Activated CD4-positive, alpha-beta memory T cell treated with anti-CD3 and anti-CD28 coated beads for 36 hours (primary cell): ENCODE measurements at regions not wholly inside any gene's neighbourhood (a gene's known extent, or its start where the extent isn't known, plus 50 kb on each side); places are given as distances from the start of the nearest gene placed in this dataset.

Experiments used
- CTCF ChIA-PET: fragments of 350-600 bp; sonication (Branson Sonifier 250); formaldehyde crosslinking; loops from one replicate; lab custom pipeline; 2021; ENCODE audit warnings: antibody characterized with exemption, inconsistent platforms; lab: Charles Lee
- POLR2A ChIA-PET: fragments of 350-600 bp; sonication (Branson Sonifier 250); formaldehyde crosslinking; loops from one replicate; lab custom pipeline; 2021; ENCODE audit warnings: antibody characterized with exemption; lab: Charles Lee
- DNase-seq: peaks from one replicate; pipeline ENCODE4 v3.0.0-alpha.2; 2020
- H3K27ac Mint-ChIP-seq: one replicate; pipeline ENCODE4 v1.8.0; 2021; ENCODE audit warnings: mixed read lengths
- H3K27me3 Mint-ChIP-seq: one replicate; pipeline ENCODE4 v1.8.0; 2021; ENCODE audit warnings: mixed read lengths
- H3K36me3 Mint-ChIP-seq: one replicate; pipeline ENCODE4 v1.8.0; 2021; ENCODE audit warnings: mixed read lengths
- H3K4me1 Mint-ChIP-seq: one replicate; pipeline ENCODE4 v1.8.0; 2021; ENCODE audit warnings: low read depth, mixed read lengths
- H3K4me3 Mint-ChIP-seq: one replicate; pipeline ENCODE4 v1.8.0; 2021; ENCODE audit warnings: mild to moderate bottlenecking, mixed read lengths
- H3K9me3 Mint-ChIP-seq: one replicate; pipeline ENCODE4 v1.8.0; 2021; ENCODE audit warnings: mixed read lengths
- intact Hi-C: fragments of 100-400 bp; cut with micrococcal nuclease; formaldehyde crosslinking; loops from one replicate; pipeline ENCODE4 v1.15.1; 2023

DNA sequence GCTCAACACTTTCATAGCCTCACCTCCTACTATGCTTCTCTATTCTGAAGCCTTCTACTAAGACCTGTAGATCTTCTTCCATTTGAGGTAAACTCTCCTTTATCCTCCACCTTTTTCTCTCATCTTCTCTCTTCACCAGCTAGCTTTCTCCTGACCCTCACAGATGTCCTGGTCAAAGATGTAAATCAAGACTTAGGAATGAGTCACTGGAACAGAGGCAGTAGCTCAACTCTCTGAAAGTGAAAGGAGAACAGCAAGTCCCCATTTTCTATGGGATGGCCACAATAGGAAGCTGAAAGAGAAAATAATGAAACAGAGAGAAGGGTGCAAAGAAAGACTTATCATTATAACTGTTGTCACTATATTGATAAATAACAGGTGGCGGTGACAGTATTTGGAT is 86.1 kb upstream of the DOCK9 start:
- Mint-ChIP-seq H3K9me3 (no peaks in the 10 kb centered on the region), H3K36me3 (peaks cover 4% of the 10 kb centered on the region), H3K27ac (no peak overlapping the region), H3K4me1 (peaks cover 65% of the 10 kb centered on the region), H3K27me3 (no peaks in the 10 kb centered on the region), H3K4me3 (no peak overlapping the region)
- no peak for DNase-seq
- ChIA-PET CTCF (interaction anchor here (0.7 to 1.6 kb wide), 6 partner anchors 10 to 220 kb away, joined by 3 to 5 read pairs (median 3); no protein-coding TSS in a partner anchor), POLR2A (interaction anchor here (0.8 to 1.0 kb wide), 3 partner anchors 10 to 136 kb away, joined by 3 read pairs; no protein-coding TSS in a partner anchor)
- intact Hi-C loops, result loop anchor here (1.0 kb wide), 1 partner anchor 9 kb away; no protein-coding TSS in a partner anchor

DNA sequence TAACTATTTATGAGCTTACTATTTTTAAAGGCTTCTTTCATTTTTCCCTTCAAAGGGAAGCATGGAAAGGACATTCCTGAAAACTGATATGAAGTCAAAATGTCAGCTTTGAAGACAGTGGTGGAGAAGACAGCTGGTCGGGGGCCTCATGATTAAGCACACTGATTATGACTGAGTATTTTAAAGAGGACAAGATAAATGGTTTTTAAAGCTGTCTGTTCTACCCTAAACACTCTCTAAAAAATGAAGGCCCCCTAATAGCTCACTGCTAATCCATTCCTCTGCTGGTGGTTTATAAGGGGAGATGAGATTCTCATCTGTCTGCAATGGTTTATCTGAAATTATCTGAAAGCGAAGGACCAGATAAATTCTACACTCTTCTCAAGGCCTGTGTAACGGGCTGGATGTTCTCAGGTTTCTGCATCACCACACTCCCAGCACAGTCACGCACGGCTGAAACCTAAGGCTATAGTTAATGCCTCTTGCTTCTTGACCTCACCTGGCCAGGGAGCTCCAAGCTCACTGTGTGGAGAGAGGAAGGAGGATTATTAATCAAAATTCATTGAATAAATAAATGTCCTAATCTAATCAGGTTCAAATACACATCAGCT is 86.9 kb upstream of the DOCK9 start:
- H3K4me1 Mint-ChIP-seq, result peaks cover 61% of the 10 kb centered on the region

DNA sequence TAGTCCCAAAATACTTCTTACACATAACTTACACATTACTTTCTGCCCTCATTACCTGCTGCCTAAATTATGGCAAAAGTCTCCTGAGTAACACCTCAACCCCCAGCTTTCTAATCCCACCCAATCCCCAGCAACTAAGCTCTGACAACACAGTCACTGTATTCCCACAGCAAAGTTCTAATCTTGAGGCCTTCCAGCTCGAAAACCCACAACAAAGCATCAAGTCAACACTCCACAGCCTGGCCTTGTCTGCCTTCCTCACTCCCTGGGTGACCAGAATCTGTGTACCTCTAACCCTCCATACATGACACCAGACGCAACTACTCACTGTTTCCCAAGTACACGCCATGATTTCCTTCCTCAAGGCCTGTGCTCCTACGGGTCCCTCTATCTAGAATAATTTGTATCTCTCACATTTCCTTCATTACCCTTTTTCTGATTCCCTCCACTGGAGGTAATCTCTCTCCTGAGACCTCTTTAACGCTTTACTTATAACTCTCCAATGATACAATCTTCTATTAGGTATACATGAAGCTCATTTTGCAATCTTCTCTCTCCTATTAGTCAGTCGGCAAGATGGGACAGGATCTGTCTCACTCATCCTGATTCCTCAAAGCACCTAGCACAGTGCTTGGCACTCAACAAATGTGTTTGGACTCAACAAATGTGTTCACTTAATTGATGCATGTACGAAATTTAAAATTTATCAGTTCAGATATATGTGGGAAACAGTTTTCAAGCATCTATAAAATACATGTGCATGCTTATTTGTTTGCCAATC is 87.6 kb upstream of the DOCK9 start:
- Mint-ChIP-seq H3K9me3 (no peaks in the 10 kb centered on the region), H3K4me3 (no peak overlapping the region), H3K27ac (peak overlapping the region; percentile 11), H3K27me3 (no peaks in the 10 kb centered on the region), H3K36me3 (peaks cover 6% of the 10 kb centered on the region), H3K4me1 (peaks cover 60% of the 10 kb centered on the region)
- ChIA-PET POLR2A (interaction anchor here (1.0 kb wide), 1 partner anchor 11 kb away, joined by 3 read pairs; no protein-coding TSS in a partner anchor), CTCF (interaction anchor here (0.8 to 1.6 kb wide), 7 partner anchors 8 to 201 kb away, joined by 3 to 5 read pairs (median 4); no protein-coding TSS in a partner anchor)
- intact Hi-C loops, result no loop called here
- DNase-seq, result no peak

More for the DNA sequence above, 86.9 kb upstream of the DOCK9 start:
- Mint-ChIP-seq H3K4me3 (no peak overlapping the region), H3K27me3 (no peaks in the 10 kb centered on the region), H3K9me3 (no peaks in the 10 kb centered on the region), H3K36me3 (peaks cover 4% of the 10 kb centered on the region), H3K27ac (no peak overlapping the region)
- no peak for DNase-seq
- ChIA-PET CTCF (interaction anchor here (0.7 to 1.6 kb wide), 9 partner anchors 9 to 221 kb away, joined by 3 to 5 read pairs (median 4); no protein-coding TSS in a partner anchor), POLR2A (interaction anchor here (0.8 to 1.0 kb wide), 3 partner anchors 9 to 135 kb away, joined by 3 read pairs; no protein-coding TSS in a partner anchor)
- intact Hi-C loops, result loop anchor here (1.0 kb wide), 1 partner anchor 9 kb away; no protein-coding TSS in a partner anchor

DNA sequence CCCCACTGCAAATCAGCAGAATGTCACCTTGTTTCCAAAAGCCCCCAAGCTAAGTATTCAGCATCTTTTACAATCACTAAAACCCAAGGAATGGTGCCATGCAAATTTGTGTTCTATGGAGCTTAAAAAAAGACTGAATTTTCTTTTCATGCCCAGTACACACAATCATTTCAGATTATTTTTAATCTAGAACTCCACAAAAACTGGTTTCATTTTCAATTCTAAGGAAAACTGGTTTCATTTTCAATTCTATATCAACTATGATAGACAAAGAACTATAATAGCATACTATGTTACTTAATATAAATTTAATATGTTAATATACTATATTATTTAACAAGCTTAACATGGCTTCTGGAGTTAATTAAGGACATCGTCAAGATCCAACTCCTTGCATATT is 88.4 kb upstream of the DOCK9 start:
- CTCF ChIA-PET, result interaction anchor here (0.8 to 1.5 kb wide), 4 partner anchors 13 to 197 kb away, joined by 3 to 4 read pairs (median 4); no protein-coding TSS in a partner anchor
- Mint-ChIP-seq H3K27me3 (no peaks in the 10 kb centered on the region), H3K4me1 (peaks cover 58% of the 10 kb centered on the region), H3K4me3 (no peak overlapping the region), H3K9me3 (no peaks in the 10 kb centered on the region), H3K36me3 (peaks cover 6% of the 10 kb centered on the region), H3K27ac (peak overlapping the region; percentile 11)
- intact Hi-C loops, result no loop called here
- no peak for DNase-seq
- POLR2A ChIA-PET, result interaction anchor here (1.0 kb wide), 1 partner anchor 12 kb away, joined by 3 read pairs; no protein-coding TSS in a partner anchor

DNA sequence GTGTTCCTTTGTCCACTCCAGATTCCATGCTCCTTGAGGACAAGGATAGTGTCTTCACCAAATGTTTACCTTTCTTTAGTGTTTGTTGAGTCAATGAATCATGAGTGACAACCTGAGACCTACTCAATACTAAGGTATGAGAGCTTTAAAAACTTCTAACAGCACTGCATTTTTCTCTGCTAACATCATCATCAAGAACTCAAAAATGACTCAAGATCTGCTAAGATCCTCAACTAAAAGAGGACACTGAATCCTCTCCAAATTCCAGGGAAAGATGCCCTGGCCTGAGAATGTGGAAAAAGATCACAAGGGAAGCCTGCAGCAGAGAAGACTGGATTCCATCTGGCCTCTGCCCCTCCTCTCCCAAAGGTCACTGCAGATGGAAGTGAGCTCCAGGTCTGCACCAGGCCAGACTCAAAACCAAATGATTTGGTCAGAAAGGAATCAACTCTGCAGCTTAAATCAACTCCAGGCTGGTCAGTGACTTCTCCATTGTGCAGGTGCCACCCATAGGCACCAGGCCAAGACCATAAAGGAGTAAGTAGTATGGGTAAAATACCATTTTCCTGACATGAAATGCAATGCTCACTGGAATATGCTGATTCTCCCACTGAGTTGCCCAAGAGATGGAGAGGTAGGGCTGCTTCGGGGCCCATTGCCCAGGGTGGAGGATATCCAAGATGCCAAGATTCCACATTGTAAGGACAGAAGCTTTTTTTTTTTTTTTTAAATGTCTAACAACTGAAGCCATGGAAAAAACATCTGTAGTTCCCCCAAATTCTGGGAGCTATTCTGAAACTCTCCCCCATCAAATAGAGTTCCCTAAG is 89.5 kb upstream of the DOCK9 start:
- Mint-ChIP-seq H3K4me3 (no peak overlapping the region), H3K27ac (peak overlapping the region; percentile 7), H3K36me3 (peaks cover 15% of the 10 kb centered on the region), H3K27me3 (no peaks in the 10 kb centered on the region), H3K9me3 (no peaks in the 10 kb centered on the region), H3K4me1 (peaks cover 59% of the 10 kb centered on the region)
- DNase-seq, result no peak
- intact Hi-C loops, result no loop called here
- CTCF ChIA-PET, result no interaction called here
- POLR2A ChIA-PET, result no interaction called here

DNA sequence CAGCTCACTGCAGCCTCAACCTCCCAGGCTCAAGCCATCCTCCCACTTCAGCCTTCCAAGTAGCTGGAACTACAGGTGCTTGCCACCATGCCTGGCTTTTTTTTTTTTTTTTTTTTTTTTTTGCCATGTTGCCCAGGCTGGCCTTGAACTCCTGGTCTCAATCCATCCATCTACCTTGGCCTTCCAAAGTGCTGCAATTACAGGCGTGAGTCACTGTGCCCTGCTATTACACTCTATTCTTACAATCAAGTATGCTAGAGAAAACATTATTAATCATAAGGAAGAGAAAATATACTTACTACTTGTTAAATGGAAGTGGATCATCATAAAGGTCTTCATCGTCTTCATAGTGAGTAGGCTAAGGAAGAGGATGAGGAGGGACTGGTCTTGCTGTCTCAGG is 93.3 kb upstream of the DOCK9 start:
- peaks cover 35% of the 10 kb centered on the region for H3K36me3 Mint-ChIP-seq
- intact Hi-C loops, result no loop called here
- no peak for DNase-seq
- ChIA-PET POLR2A (no interaction called here), CTCF (no interaction called here)
- peaks cover 61% of the 10 kb centered on the region for H3K4me1 Mint-ChIP-seq
- no peaks in the 10 kb centered on the region for H3K27me3 Mint-ChIP-seq
- H3K9me3 Mint-ChIP-seq, result peaks cover 13% of the 10 kb centered on the region
- H3K27ac Mint-ChIP-seq, result no peak overlapping the region
- no peak overlapping the region for H3K4me3 Mint-ChIP-seq

DNA sequence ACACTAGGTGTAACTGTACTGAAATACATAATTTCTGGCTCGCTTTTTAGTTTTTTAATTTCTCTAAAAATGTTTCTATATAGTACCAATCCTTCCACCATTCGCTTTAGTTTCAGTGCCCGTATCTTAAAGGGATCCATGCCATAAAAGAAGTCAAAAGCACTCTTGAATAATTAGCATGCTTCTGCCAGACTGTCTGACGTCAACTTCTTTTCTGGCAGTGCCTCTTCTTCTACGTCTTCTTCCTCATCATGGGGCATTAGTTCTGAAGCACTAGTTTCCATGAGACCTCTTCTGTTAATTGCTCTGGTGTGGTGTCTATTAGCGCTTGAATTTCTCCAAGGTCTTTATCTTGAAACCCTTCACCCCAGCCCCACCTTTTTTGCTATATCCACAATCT is 93.8 kb upstream of the DOCK9 start:
- Mint-ChIP-seq H3K36me3 (peaks cover 35% of the 10 kb centered on the region), H3K4me3 (no peak overlapping the region), H3K27ac (no peak overlapping the region), H3K9me3 (peaks cover 13% of the 10 kb centered on the region), H3K27me3 (no peaks in the 10 kb centered on the region), H3K4me1 (peaks cover 62% of the 10 kb centered on the region)
- intact Hi-C loops, result no loop called here
- no peak for DNase-seq
- POLR2A ChIA-PET, result no interaction called here
- CTCF ChIA-PET, result no interaction called here

DNA sequence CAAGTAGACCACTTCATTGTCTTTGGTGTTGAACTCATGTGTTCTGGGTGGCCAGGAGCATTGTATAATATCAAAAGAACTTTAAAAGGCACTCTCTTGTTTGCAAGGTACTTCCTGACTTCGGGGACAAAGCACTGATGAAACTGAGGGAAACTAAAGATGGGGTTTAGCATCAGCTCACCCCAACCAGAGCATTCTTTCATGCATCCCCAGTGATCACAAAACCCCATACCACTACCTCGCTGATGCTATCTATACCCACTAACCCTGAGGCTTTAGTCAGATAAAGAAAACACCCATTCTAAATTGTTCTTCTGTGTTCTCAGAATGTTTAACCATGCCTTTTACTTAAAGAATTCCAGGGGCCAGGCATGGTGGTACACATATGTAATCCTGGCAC is 94.5 kb upstream of the DOCK9 start:
- intact Hi-C loops, result no loop called here
- Mint-ChIP-seq H3K27me3 (no peaks in the 10 kb centered on the region), H3K36me3 (peaks cover 37% of the 10 kb centered on the region), H3K4me3 (no peak overlapping the region), H3K27ac (no peak overlapping the region), H3K4me1 (peaks cover 62% of the 10 kb centered on the region), H3K9me3 (peaks cover 14% of the 10 kb centered on the region)
- DNase-seq, result no peak
- ChIA-PET CTCF (no interaction called here), POLR2A (no interaction called here)

DNA sequence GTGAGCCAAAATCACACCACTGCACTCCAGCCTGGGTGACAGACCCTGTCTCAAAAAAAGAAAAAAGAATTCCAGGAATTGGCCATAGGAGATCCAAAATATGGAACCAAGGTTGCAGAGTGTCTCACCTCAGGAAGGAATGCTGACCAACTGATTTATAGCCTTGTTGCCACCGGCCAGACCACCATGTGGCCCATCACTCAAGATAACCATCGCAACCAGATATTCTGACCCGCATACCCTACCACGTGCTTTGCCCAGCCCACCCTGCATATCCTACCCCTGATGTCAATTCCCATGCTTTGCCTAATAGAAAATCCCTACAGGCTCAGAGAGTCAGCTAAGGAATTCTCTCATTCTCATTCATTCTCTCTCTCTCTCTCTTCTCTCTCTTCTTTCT is 95.1 kb upstream of the DOCK9 start:
- H3K4me1 Mint-ChIP-seq, result peaks cover 63% of the 10 kb centered on the region
- H3K36me3 Mint-ChIP-seq, result peaks cover 40% of the 10 kb centered on the region
- H3K27ac Mint-ChIP-seq, result no peak overlapping the region
- ChIA-PET CTCF (interaction anchor here (0.9 kb wide), 1 partner anchor 8 kb away, joined by 4 read pairs; no protein-coding TSS in a partner anchor), POLR2A (interaction anchor here (1.1 kb wide), 1 partner anchor 9 kb away, joined by 3 read pairs; no protein-coding TSS in a partner anchor)
- no peak for DNase-seq
- intact Hi-C loops, result no loop called here
- H3K9me3 Mint-ChIP-seq, result peaks cover 15% of the 10 kb centered on the region
- no peaks in the 10 kb centered on the region for H3K27me3 Mint-ChIP-seq
- no peak overlapping the region for H3K4me3 Mint-ChIP-seq

DNA sequence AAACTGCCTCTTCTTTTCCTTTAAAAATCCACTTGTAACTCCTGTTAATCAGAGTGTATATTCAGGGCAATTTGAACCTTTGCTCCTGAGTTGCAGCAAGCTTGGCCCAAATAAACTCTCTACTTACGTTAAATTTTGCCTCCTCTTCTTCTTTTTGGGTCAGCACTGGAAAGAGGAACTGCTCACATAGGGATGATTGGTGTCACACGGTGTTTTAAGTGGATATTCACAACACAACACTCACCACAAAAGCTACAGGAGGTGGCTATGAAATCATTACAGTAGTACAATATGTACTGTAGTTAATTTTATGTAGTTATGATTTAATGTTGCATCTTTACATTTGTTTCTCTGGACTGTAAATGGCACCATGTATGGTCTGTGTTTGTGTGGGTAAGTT is 96.8 kb upstream of the DOCK9 start:
- intact Hi-C loops, result no loop called here
- ChIA-PET POLR2A (no interaction called here), CTCF (interaction anchor here (0.7 to 0.9 kb wide), 2 partner anchors 10 to 192 kb away, joined by 3 to 4 read pairs; no protein-coding TSS in a partner anchor)
- Mint-ChIP-seq H3K27me3 (no peaks in the 10 kb centered on the region), H3K4me1 (peaks cover 67% of the 10 kb centered on the region), H3K9me3 (peaks cover 15% of the 10 kb centered on the region), H3K27ac (no peak overlapping the region), H3K4me3 (no peak overlapping the region), H3K36me3 (peaks cover 39% of the 10 kb centered on the region)
- DNase-seq, result no peak
